ENCODE measurements at regions not wholly inside any gene's neighbourhood (a gene's known extent, or its start where the extent isn't known, plus 50 kb on each side); places are given as distances from the start of the nearest gene placed in this dataset.

DNA sequence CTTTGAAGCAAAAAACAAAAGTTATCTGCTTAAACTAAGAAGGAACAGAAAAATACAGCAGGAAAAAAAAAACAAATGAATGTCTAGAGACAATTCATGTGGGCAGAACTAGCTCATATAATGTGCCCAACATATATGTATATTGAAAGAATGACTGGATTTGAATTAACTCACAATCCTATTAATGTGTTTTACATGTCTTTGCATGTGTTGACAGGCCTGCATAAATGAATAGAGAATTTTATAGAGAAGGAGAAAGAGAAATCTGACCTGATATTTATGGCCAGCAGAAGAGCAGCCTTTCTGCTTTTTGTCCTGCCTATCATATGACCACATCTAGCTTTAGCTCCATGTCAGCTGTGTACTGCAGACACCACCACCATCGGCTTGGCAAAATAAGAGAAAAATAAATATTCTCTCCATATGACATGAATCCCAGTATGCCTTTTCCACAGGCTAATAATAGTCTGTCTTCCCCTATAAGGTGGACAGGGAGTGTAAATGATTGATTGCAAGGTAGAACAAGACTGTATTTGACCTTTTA is 171.5 kb upstream of the PALMD start:
- TF ChIP-seq, protein P1, sequence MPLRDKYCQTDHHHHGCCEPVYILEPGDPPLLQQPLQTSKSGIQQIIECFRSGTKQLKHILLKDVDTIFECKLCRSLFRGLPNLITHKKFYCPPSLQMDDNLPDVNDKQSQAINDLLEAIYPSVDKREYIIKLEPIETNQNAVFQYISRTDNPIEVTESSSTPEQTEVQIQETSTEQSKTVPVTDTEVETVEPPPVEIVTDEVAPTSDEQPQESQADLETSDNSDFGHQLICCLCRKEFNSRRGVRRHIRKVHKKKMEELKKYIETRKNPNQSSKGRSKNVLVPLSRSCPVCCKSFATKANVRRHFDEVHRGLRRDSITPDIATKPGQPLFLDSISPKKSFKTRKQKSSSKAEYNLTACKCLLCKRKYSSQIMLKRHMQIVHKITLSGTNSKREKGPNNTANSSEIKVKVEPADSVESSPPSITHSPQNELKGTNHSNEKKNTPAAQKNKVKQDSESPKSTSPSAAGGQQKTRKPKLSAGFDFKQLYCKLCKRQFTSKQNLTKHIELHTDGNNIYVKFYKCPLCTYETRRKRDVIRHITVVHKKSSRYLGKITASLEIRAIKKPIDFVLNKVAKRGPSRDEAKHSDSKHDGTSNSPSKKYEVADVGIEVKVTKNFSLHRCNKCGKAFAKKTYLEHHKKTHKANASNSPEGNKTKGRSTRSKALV (CRISPR knock-in tag; IDR thresholded peaks at IDR 0.05): no peak
- TF ChIP-seq, protein P2, sequence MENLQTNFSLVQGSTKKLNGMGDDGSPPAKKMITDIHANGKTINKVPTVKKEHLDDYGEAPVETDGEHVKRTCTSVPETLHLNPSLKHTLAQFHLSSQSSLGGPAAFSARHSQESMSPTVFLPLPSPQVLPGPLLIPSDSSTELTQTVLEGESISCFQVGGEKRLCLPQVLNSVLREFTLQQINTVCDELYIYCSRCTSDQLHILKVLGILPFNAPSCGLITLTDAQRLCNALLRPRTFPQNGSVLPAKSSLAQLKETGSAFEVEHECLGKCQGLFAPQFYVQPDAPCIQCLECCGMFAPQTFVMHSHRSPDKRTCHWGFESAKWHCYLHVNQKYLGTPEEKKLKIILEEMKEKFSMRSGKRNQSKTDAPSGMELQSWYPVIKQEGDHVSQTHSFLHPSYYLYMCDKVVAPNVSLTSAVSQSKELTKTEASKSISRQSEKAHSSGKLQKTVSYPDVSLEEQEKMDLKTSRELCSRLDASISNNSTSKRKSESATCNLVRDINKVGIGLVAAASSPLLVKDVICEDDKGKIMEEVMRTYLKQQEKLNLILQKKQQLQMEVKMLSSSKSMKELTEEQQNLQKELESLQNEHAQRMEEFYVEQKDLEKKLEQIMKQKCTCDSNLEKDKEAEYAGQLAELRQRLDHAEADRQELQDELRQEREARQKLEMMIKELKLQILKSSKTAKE (CRISPR knock-in tag; IDR thresholded peaks at IDR 0.05; ENCODE audit: borderline replicate concordance): no peak
- no peak for TF ChIP-seq SOX5 (CRISPR knock-in tag; IDR thresholded peaks at IDR 0.05; ENCODE audit: borderline replicate concordance)
- no peak for TF ChIP-seq HOXA5 (CRISPR knock-in tag; IDR thresholded peaks at IDR 0.05)
- TF ChIP-seq ZNF788 (CRISPR knock-in tag; IDR thresholded peaks at IDR 0.05; ENCODE audit: borderline replicate concordance): no peak
- no peak for TF ChIP-seq SAP130 (CRISPR knock-in tag; IDR thresholded peaks at IDR 0.05; ENCODE audit: low read depth)
- TF ChIP-seq, protein P3, sequence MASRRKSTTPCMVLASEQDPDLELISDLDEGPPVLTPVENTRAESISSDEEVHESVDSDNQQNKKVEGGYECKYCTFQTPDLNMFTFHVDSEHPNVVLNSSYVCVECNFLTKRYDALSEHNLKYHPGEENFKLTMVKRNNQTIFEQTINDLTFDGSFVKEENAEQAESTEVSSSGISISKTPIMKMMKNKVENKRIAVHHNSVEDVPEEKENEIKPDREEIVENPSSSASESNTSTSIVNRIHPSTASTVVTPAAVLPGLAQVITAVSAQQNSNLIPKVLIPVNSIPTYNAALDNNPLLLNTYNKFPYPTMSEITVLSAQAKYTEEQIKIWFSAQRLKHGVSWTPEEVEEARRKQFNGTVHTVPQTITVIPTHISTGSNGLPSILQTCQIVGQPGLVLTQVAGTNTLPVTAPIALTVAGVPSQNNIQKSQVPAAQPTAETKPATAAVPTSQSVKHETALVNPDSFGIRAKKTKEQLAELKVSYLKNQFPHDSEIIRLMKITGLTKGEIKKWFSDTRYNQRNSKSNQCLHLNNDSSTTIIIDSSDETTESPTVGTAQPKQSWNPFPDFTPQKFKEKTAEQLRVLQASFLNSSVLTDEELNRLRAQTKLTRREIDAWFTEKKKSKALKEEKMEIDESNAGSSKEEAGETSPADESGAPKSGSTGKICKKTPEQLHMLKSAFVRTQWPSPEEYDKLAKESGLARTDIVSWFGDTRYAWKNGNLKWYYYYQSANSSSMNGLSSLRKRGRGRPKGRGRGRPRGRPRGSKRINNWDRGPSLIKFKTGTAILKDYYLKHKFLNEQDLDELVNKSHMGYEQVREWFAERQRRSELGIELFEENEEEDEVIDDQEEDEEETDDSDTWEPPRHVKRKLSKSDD (CRISPR knock-in tag; IDR thresholded peaks at IDR 0.05; ENCODE audit: low read depth): no peak
- no peak for TF ChIP-seq RBAK (CRISPR knock-in tag; IDR thresholded peaks at IDR 0.05)
- no peak for TF ChIP-seq RAD21 (CRISPR knock-in tag; IDR thresholded peaks at IDR 0.05)
- no peak for TF ChIP-seq ZNF383 (CRISPR knock-in tag; IDR thresholded peaks at IDR 0.05; ENCODE audit: borderline replicate concordance)
- no peak for TF ChIP-seq NPAS2 (CRISPR knock-in tag; IDR thresholded peaks at IDR 0.05; ENCODE audit: borderline replicate concordance)
- TF ChIP-seq TCF7L2 (IDR thresholded peaks at IDR 0.05; ENCODE audit: low read depth, low read length): no peak
- TF ChIP-seq ZNF10 (CRISPR knock-in tag; IDR thresholded peaks at IDR 0.05; ENCODE audit: borderline replicate concordance, low read depth): no peak
- no peak for TF ChIP-seq CCDC6 (CRISPR knock-in tag; IDR thresholded peaks at IDR 0.05)
- TF ChIP-seq MYNN (CRISPR knock-in tag; IDR thresholded peaks at IDR 0.05; ENCODE audit: low read depth): no peak
- no peak for TF ChIP-seq ZNF569 (CRISPR knock-in tag; IDR thresholded peaks at IDR 0.05; ENCODE audit: borderline replicate concordance)
- Histone ChIP-seq H4K20me1 (ENCODE audit: insufficient read depth, low read length) (no peaks in the 10 kb centered on the region), H3K9ac (ENCODE audit: insufficient read depth, low read depth, low read length) (no peak overlapping the region), H3K27me3 (ENCODE audit: control insufficient read depth in 1 of 2, insufficient read depth in 2 of 2, low read length in 2 of 2) (no peaks in the 10 kb centered on the region), H3K79me2 (ENCODE audit: insufficient read depth, low read length) (no peaks in the 10 kb centered on the region), H3K4me3 (replicated peaks in 1 of 3; ENCODE audit: insufficient read depth in 1 of 3, low read depth in 2 of 3, low read length in 3 of 3) (no peak overlapping the region), H3K27ac (ENCODE audit: extremely low read length, insufficient read depth, low read length) (no peak overlapping the region), H3K36me3 (replicated peaks in 1 of 2; ENCODE audit: control insufficient read depth in 1 of 2, insufficient read depth in 2 of 2, low read length in 2 of 2) (no peaks in the 10 kb centered on the region), H3K9me3 (ENCODE audit: low read length) (no peaks in the 10 kb centered on the region), H2AFZ (ENCODE audit: low read length) (no peak overlapping the region), H3K4me2 (ENCODE audit: low read depth, low read length) (no peak overlapping the region), H3K4me1 (ENCODE audit: insufficient read depth, low read length) (no peaks in the 10 kb centered on the region)
- DNase-seq (ENCODE audit: low spot score): no peak
- ChIA-PET CTCF (ENCODE audit: low intra/inter-chr PET ratio, low total read pairs) (no interaction called here), POLR2A (no interaction called here)
- no peak for ATAC-seq
- in situ Hi-C loops (cut with HindIII; ENCODE audit: extremely low pct_ligation_motif_present, low pct_unique_long_range_greater_than_20kb) (no loop called here), intact Hi-C loops (cut with micrococcal nuclease; ENCODE audit: unreplicated experiment) (no loop called here)
- BruUV-seq (replicated peaks): no TSS peak
- FAIRE-seq: no peak
- WGBS (ENCODE audit: low lambda C conversion rate): 19% methylated on average over 1 of the region's 1 CpG
